ENCODE measurements at regions not wholly inside any gene's neighbourhood (a gene's known extent, or its start where the extent isn't known, plus 50 kb on each side); places are given as distances from the start of the nearest gene placed in this dataset.
"Not testable (repeated sequence)": the region's sequence is repeated elsewhere in the genome, so short reads cannot be mapped to it uniquely, and the experiment has no call there.

DNA sequence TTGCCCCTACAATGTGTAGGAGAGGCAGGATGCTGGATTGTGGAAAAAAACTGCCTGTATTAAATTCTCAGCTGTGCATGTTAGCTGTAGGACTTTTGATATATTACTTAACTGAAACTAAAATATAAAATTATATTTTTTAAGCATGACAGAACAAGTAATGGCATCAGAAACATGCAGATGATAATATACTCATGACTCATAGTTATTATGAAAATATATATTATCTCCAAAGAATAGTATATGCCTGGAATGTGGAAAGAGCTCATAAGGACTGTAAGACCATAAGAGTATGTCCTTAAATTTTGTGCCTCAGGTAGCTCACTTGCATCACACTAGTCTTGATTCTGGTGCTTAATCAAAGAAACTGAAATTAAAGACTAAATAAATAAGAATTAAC, 1100.6 kb downstream of the TECRL start:
- DNase-seq (ENCODE audit: low read depth in 1 of 2, low spot score in 1 of 2), result no peak

- DNase-seq (ENCODE audit: low read depth in 1 of 2, low spot score in 1 of 2), result no peak
Measured at GRCh38 chr4:63302792-63303191, 1106.5 kb downstream of the TECRL start.

DNA sequence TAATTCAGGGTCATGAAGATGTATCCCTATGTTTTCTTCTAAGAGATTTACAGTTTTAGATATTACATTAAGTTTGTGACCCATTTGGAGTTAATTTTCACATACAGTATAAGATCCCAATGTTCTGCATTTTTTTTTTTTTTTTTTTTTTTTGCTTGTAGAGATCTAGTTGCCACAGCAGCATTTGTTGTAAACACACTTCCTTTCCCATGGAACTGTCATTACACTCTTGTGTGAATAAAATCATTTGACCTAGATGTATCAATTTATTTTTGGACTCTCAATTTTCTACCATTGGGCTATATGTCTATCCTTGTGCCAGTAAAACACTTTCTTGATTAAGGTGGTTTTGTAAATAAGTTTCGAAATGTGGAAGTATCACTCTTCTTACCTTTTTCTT, 1107.2 kb downstream of the TECRL start:
- DNase-seq (ENCODE audit: low read depth in 1 of 2, low spot score in 1 of 2), result no peak

DNA sequence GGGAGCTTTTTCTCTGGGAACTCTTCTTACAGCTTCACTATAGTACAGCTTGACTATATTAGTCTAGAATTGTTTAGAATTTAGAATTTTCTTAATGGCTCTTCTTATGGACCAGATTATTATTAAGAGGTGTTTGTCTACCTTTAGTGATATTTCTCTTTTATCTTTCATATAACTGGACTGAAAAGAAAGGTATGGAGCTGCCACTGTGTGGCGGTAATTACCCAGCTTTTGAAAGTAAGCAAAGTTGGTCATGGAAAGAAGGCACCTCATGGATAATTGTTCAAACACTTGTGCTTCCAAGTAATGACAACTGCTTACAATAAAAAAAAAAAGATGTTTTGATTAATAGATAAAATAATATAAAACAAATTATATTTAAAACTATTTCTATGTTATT, 1112.5 kb downstream of the TECRL start:
- DNase-seq (ENCODE audit: low read depth in 1 of 2, low spot score in 1 of 2), result no peak

- no peak for DNase-seq (ENCODE audit: low read depth in 1 of 2, low spot score in 1 of 2)
Measured at GRCh38 chr4:63275491-63275890, 1133.8 kb downstream of the TECRL start.

- DNase-seq (ENCODE audit: low read depth in 1 of 2, low spot score in 1 of 2), result no peak
Measured at GRCh38 chr4:63269156-63269555, 1140.1 kb downstream of the TECRL start.

DNA sequence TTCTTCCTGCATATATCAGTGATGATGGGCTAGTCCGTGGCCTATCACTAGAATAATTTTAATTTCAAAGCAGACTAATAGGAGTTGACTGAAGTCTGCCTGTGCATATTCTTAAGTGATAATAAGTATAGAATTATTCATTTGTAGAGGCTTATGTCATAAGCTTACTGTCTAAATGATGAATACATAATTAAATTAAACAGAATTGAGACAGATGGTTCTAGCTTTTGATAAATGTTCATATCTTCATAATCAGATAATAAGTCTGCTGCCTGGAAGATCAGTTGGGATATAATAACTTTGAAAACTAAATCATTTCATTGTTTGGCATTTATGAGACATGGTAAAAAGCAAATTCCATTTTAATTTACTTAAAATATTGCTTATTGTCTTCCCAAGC, 1175.6 kb downstream of the TECRL start:
- DNase-seq (ENCODE audit: low read depth in 1 of 2, low spot score in 1 of 2), result no peak

- no peak for DNase-seq (ENCODE audit: low read depth in 1 of 2, low spot score in 1 of 2)
Measured at GRCh38 chr4:63232058-63232457, 1177.2 kb downstream of the TECRL start.

DNA sequence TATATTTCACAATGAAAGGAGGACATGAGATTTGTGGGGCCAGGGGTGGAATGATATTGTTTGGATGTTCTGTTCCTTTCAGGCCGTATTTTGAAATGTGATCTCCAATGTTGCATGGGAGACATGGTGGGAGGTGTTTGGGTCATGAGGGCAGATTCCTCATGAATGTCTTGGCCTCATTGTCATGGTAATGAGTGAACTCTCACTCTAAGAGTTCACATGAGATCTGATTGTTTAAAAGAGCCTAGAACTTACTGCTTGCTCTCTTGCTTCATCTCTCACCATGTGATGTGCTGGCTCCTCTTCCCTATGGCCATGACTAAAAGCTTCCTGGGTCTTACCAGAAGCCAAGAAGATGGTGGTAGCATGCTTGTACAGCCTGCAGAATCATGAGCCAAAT, 1183.0 kb downstream of the TECRL start:
- DNase-seq (ENCODE audit: low read depth in 1 of 2, low spot score in 1 of 2), result no peak

GRCh38 chr4:63222466-63222865, 1186.8 kb downstream of the TECRL start:
- no peak for DNase-seq (ENCODE audit: low read depth in 1 of 2, low spot score in 1 of 2)

GRCh38 chr4:63221477-63221876, 1187.8 kb downstream of the TECRL start:
- DNase-seq (ENCODE audit: low read depth in 1 of 2, low spot score in 1 of 2), result no peak

DNA sequence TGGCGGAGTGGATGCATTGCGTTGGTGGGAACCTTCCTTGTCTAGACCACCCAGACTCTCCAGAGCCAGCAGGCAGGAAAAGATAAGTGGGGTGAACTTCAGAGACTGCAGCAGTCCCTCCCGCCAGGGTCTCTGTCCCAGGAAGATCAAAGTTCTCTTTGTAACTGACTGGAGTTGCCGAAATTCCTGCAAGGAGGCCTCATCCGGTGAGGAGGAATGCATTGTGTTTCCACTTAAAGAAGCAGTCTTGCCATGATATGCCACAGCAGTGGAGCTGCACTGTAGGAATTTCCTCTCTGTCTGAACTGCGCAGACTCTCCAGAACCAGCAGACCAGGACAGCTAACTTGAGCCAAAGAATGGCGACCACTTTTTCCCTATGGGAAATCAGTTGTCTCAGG, 1190.4 kb downstream of the TECRL start:
- DNase-seq (ENCODE audit: low read depth in 1 of 2, low spot score in 1 of 2), result no peak

GRCh38 chr4:63214076-63214475, 1195.2 kb downstream of the TECRL start:
- no peak for DNase-seq (ENCODE audit: low read depth in 1 of 2, low spot score in 1 of 2)

GRCh38 chr4:63211776-63212479, 1197.3 kb downstream of the TECRL start:
- no peak for DNase-seq (ENCODE audit: low read depth in 1 of 2, low spot score in 1 of 2)

DNA sequence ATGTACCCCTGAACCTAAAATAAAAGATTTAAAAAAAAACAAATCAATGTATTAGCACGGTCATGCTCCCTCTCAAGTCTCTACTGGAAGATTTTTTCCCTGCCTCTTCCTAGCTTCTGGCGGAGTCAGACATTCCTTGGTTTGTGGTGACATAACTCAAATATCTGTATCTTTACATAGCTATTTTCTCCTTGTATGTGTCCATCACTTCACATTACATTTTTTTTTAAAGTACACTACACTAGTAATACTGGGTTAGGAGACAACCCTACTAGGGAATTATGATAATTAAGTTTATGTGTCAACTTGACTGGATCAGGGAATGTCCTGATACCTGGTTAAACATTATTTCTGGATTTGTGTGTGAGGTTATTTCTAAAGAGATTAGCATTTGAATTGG, 1197.9 kb downstream of the TECRL start:
- DNase-seq (ENCODE audit: low read depth in 1 of 2, low spot score in 1 of 2), result no peak

- DNase-seq (ENCODE audit: low read depth in 1 of 2, low spot score in 1 of 2), result not testable (repeated sequence)
Measured at GRCh38 chr4:63193029-63193428, 1216.2 kb downstream of the TECRL start.

DNA sequence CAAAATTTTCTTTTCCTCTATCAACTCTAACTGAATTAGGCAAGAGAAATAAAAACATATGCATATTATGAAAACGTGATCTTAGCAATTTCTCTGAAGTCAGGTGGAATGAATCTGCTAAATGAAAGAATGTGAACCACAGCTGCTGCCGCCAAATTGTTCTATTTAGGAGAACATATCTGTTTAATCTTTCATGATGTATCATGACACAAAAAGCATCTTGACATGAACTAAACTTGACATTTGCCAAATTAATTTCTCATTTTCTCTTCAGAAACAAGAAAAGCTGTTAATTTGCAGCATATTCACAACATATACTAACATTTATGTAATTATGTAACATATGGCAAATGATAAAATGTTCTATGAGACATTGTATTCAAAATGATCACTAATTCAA, 1237.9 kb downstream of the TECRL start:
- DNase-seq (ENCODE audit: low read depth in 1 of 2, low spot score in 1 of 2), result no peak

- DNase-seq (ENCODE audit: low read depth in 1 of 2, low spot score in 1 of 2), result no peak
Measured at GRCh38 chr4:63170923-63171322, 1238.3 kb downstream of the TECRL start.

DNA sequence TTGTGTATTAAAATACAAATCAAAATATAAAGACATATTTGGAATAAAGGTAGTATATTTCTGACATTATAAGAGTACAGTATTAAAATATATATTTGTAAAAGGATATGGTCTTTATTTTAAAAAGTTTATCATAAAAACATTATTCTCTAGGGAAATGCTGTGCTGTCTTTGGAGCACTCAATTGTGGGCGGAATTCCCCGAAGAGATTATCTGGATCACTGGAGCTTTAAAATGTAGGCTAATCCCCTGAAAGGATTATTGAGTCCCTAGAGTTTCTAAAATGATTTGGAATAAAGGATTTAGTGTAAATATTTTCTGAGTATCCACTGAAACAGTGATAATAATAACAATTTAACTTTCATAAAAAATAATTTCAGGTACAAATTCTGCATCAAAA, 1239.4 kb downstream of the TECRL start:
- DNase-seq (ENCODE audit: low read depth in 1 of 2, low spot score in 1 of 2), result no peak

DNA sequence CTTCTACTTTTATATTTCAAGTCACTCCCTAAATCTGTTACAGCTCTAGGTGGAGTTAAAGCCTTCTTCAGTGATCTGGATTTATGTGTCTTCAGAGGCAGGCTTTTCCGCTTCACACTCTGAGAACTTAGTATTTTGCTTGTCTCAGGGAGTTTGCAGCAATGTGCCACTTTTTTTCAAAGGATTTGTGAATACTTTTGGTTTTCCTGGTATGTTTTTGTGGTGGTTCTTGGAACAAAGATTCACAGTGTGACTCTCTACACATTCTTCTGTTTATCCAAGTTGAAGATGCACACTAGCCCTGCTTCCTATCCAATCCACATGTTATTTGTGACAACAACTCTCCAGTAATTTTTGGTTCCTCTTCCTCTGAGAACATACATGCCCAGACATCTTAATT, 1253.7 kb downstream of the TECRL start:
- no peak for DNase-seq (ENCODE audit: low read depth in 1 of 2, low spot score in 1 of 2)

- DNase-seq (ENCODE audit: low read depth in 1 of 2, low spot score in 1 of 2), result no peak
Measured at GRCh38 chr4:63123441-63123840, 1285.8 kb downstream of the TECRL start.

DNA sequence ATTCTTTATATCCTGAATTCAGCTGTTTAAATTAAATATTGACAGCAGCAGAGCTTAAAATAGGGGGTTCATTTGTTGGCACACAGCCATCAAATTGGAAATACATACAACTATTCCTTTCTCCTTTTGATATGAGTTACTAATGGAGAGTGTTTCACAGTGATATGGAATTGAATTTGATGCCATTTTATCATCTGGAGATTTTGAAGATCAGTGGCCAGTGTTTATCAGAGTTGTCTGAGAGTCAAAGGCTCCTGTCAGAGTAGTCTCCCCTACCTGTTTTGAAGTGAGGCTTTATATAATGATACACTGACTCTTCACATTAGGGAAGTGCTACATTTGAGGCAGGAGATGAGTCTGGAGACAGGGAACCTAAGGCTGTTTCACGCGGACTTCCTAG, 1286.3 kb downstream of the TECRL start:
- no peak for DNase-seq (ENCODE audit: low read depth in 1 of 2, low spot score in 1 of 2)

- DNase-seq (ENCODE audit: low read depth in 1 of 2, low spot score in 1 of 2), result no peak
Measured at GRCh38 chr4:63106600-63106999, 1302.7 kb downstream of the TECRL start.

GRCh38 chr4:63105839-63106238, 1303.4 kb downstream of the TECRL start:
- DNase-seq (ENCODE audit: low read depth in 1 of 2, low spot score in 1 of 2), result no peak

Data from activated CD4-positive, alpha-beta T cell treated with anti-CD3 and anti-CD28 coated beads, Interleukin-2, amount 50 U/mL, for 24 hours (primary cell).